C4-2B (cell line): ENCODE measurements at regions not wholly inside any gene's neighbourhood (a gene's known extent, or its start where the extent isn't known, plus 50 kb on each side); places are given as distances from the start of the nearest gene placed in this dataset.

Experiments
- H3K27ac ChIP-seq: fragments of 450-650 bp; 2 replicates; pipeline ENCODE4 v1.5.1; 2017
- ZFX ChIP-seq: fragments of 450-650 bp; IDR thresholded peaks from 2 replicates; pipeline ENCODE4 v1.6.1; 2017
- TF ChIP-seq, protein P1 (sequence below): fragments of 450-650 bp; conservative IDR thresholded peaks from 2 replicates; pipeline ENCODE4 v1.5.1; 2017; ENCODE audit warnings: mild to moderate bottlenecking

DNA sequence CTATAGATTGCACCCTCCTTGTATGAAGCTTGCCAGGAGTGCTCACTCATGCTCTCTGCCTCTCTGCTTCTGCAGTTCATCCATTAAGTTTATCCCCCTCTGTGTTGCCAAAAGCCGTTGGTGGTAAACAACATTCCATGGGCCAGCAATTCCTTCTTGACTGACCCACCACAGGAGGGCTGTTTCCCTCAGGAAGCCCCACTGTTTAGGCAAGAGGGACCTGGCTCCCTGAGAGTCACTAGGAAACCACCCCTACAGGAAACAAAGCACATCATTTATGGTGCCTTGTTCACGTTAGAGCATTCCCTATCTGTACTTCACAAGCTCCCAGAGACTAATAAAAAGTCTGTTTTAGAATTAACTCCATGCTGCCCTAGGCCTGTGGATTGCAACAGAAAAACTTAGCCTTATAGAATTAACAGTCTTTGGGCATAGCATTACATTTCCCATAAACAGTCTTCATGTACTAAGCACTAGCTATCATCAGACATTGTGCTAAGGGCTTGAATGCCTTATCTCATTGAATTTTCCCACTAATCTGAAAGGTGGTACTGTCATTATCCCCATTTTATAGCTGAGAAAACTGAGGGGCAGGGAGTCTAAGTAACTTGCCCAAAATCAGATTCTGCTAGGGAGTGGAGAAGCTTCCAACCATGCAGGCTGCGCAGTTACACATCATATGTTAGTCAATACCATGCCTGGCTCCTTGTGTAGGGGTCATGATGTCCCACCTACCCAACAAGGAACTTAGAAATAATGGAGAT, 149.9 kb downstream of the SHQ1 start:
- TF ChIP-seq ZFX: no peak
- TF ChIP-seq, protein P1, sequence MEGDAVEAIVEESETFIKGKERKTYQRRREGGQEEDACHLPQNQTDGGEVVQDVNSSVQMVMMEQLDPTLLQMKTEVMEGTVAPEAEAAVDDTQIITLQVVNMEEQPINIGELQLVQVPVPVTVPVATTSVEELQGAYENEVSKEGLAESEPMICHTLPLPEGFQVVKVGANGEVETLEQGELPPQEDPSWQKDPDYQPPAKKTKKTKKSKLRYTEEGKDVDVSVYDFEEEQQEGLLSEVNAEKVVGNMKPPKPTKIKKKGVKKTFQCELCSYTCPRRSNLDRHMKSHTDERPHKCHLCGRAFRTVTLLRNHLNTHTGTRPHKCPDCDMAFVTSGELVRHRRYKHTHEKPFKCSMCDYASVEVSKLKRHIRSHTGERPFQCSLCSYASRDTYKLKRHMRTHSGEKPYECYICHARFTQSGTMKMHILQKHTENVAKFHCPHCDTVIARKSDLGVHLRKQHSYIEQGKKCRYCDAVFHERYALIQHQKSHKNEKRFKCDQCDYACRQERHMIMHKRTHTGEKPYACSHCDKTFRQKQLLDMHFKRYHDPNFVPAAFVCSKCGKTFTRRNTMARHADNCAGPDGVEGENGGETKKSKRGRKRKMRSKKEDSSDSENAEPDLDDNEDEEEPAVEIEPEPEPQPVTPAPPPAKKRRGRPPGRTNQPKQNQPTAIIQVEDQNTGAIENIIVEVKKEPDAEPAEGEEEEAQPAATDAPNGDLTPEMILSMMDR: no peak
- no peak overlapping the region for H3K27ac ChIP-seq

DNA sequence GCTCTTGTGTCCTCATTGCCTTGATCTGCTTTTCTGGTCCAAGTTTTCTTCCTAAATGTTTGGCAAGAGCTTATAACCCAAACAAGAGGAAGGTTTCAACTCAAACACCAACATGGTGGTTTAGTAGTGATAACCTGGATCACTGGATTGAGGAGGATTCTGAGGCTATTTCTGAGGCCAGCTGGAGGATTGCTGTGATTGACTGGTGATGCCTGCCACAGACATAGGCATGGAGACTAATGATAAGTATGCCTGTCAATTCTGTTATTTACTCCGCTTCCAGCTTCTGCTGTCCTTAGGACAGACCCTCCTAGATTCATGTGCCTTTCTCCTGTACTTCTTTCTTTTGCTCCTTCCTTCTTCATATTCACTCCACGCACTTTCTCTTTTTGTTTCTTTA, 150.5 kb downstream of the SHQ1 start:
- TF ChIP-seq ZFX: no peak
- TF ChIP-seq, protein P1: no peak
- no peak overlapping the region for H3K27ac ChIP-seq

DNA sequence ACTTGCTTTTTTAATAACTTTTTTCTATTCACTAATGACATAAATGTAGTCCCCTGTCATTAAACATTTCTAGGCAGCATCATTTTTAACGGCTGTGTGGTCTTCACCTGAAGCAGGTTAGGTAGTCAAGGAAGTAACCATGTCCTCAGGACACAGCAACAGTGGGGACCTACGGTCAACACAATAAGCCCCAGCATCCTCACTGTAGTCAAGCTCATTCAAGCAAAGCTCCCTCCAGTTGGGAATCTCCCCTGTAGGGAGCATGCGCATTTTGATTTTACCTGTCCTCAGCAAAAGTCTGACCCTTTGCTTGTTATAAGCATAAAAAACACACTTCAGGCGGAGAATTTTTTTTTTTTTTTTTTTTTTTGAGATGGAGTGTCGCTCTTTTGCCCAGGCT, 151.4 kb downstream of the SHQ1 start:
- H3K27ac ChIP-seq: no peak overlapping the region
- TF ChIP-seq ZFX: no peak
- TF ChIP-seq, protein P1: no peak

DNA sequence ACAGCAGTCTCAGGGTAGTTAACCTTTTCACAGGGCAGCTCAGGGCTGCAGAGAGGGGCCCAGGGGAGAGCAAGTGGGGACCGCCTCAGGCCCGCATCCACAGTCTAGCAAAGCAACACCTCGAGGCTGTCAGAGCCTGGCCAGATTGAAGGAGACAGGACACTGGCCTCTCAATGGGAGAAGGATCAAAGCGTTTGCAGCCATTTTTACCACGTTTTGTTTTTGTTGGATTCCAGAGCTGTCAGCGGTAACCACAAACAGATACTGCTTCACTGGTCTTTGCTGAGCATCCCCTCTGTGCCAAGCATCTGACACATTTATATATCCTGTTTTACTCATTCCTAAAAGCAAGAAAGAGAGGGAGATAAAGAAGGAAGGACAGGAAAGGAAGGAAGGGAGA, 153.8 kb downstream of the SHQ1 start:
- TF ChIP-seq, protein P1: no peak
- no peak for TF ChIP-seq ZFX
- H3K27ac ChIP-seq: no peak overlapping the region

DNA sequence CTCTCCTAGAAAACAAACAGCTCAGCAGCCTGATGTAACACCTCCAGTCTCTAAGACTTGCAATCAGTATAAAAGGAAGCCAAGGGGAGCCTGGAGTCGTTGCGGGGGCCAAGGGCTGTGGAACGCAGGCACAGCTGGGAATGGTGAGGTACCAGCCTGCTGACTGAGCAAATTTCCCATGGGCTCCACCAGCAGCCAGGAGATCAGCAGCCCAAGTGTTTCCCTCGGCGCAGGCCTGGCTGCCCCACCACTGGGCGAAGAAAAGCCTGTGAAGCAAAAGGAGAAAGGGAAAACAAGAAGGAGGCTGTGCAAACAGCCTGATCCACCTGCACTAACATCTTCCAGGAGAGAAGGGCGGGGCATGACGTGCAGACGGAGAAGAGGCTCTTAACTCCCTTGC, 155.3 kb downstream of the SHQ1 start:
- TF ChIP-seq, protein P1: no peak
- TF ChIP-seq ZFX: no peak
- H3K27ac ChIP-seq: no peak overlapping the region

DNA sequence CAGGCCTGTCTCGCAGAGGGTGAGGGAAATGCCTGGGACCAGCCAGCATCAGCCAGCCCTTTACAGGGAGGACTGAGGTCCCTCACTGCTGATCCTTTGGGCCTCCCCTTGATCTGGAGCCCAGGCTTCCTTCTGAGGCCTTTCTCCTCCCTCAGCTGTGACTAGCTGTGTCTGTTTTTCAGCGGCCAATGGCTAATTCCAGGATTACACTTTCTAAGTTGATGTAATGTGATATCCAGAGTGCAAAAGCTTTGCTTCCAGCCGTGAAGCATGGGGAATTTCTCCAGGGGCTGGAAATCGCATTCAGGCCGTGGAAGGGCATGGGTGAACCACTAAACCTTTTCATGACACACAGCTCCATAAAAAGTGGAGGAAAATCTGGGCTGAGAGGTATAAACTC, 157.6 kb downstream of the SHQ1 start:
- H3K27ac ChIP-seq: no peak overlapping the region
- no peak for TF ChIP-seq ZFX
- TF ChIP-seq, protein P1: no peak

DNA sequence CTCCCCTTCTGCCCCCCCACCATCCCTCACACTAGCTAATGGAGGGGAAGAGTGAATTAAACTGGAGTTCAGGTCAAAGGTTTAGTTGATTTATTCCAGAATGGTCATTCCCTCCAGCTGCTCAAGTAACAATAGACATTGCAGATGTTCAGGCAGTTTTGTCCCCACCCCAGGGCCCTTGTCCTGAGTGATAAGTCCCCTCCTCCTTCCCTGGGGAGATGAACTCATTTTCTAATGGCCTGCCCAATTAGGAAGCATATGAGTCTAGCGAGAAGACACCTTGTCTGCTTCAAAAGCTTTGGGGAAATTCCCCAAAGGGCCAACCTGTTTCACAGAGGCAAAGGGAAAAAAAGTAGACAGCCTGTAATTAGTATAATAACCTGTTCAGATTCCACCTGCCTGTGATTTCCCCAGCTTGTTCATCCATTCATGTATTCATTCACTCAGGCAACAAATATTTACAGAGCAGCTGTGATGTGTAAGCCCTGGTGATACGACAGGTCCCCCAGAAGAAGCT, 165.3 kb downstream of the SHQ1 start:
- TF ChIP-seq, protein P1: no peak
- TF ChIP-seq ZFX: no peak
- H3K27ac ChIP-seq: no peak overlapping the region
